ENCODE measurements at regions not wholly inside any gene's neighbourhood (a gene's known extent, or its start where the extent isn't known, plus 50 kb on each side); places are given as distances from the start of the nearest gene placed in this dataset.

DNA sequence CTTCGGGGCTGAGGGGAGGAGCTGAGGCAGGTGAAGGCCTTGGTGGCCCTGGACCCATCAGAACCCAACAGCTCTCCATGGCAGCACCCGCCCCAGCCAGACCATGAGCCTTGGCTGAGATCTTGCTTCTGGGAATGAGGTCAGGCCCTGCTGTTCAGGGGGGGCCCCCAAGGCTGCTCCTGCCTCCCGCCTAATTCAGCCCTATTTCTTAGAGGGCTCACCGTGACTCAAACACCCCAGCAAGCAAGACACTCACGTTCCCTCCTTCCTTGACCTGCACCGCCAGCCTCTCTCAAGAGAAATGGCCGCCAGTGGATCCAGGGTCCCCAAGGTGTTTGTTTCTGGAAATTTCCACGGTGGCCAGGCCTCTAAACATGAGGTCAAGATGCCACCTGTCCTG is 61.4 kb upstream of the PPP1R26 start:
- no peak overlapping the region for H2AFZ ChIP-seq (ENCODE audit: control insufficient read depth, low read length)
- H3K27me3 ChIP-seq (ENCODE audit: control insufficient read depth, extremely low read depth, insufficient read depth, low read length): no peaks in the 10 kb centered on the region
- no peak overlapping the region for H3K9ac ChIP-seq (ENCODE audit: control insufficient read depth, extremely low read depth, insufficient read depth, low read length)
- peaks cover 12% of the 10 kb centered on the region for H3K4me1 ChIP-seq (ENCODE audit: control insufficient read depth, extremely low read depth, insufficient read depth, low read length)
- no peaks in the 10 kb centered on the region for H3K36me3 ChIP-seq (ENCODE audit: control insufficient read depth in 2 of 2, extremely low read depth in 1 of 2, insufficient read depth in 2 of 2, low read length in 2 of 2)
- no peaks in the 10 kb centered on the region for H3K79me2 ChIP-seq (ENCODE audit: control insufficient read depth, insufficient read depth, low read length)
- no peak for FAIRE-seq
- dilution Hi-C loops (cut with MboI; ENCODE audit: extremely low pct_ligation_motif_present, low sequenced_read_pairs): loop anchor here (10.0 kb wide), 1 partner anchor 323 kb away; no protein-coding TSS in a partner anchor
- H3K4me2 ChIP-seq (ENCODE audit: control insufficient read depth, extremely low read depth, insufficient read depth, low read depth, low read length): no peak overlapping the region
- H3K9me1 ChIP-seq (ENCODE audit: control insufficient read depth, extremely low read depth, insufficient read depth, low read length): no peaks in the 10 kb centered on the region
- no peaks in the 10 kb centered on the region for H3K9me3 ChIP-seq (ENCODE audit: control insufficient read depth, low read depth, low read length)
- no peak for TF ChIP-seq EZH2 (IDR thresholded peaks at IDR 0.05; ENCODE audit: low read length)
- TF ChIP-seq, protein P1, sequence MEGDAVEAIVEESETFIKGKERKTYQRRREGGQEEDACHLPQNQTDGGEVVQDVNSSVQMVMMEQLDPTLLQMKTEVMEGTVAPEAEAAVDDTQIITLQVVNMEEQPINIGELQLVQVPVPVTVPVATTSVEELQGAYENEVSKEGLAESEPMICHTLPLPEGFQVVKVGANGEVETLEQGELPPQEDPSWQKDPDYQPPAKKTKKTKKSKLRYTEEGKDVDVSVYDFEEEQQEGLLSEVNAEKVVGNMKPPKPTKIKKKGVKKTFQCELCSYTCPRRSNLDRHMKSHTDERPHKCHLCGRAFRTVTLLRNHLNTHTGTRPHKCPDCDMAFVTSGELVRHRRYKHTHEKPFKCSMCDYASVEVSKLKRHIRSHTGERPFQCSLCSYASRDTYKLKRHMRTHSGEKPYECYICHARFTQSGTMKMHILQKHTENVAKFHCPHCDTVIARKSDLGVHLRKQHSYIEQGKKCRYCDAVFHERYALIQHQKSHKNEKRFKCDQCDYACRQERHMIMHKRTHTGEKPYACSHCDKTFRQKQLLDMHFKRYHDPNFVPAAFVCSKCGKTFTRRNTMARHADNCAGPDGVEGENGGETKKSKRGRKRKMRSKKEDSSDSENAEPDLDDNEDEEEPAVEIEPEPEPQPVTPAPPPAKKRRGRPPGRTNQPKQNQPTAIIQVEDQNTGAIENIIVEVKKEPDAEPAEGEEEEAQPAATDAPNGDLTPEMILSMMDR (optimal IDR thresholded peaks at IDR 0.05 in 1 of 3, IDR thresholded peaks at IDR 0.05 in 1 of 3, conservative IDR thresholded peaks at IDR 0.05 in 1 of 3; ENCODE audit: extremely low read depth in 1 of 3, insufficient read depth in 2 of 3, low read length in 3 of 3): no peak
- no peak overlapping the region for H3K27ac ChIP-seq (ENCODE audit: control insufficient read depth, insufficient read depth, low read length)
- no peak overlapping the region for H3K4me3 ChIP-seq (ENCODE audit: control insufficient read depth in 2 of 3, extremely low read depth in 1 of 3, insufficient read depth in 2 of 3, low read depth in 1 of 3, low read length in 3 of 3)
- DNase-seq (ENCODE audit: low read depth, low spot score): no peak
- H4K20me1 ChIP-seq (ENCODE audit: control insufficient read depth, extremely low read depth, insufficient read depth, low read length): no peaks in the 10 kb centered on the region

DNA sequence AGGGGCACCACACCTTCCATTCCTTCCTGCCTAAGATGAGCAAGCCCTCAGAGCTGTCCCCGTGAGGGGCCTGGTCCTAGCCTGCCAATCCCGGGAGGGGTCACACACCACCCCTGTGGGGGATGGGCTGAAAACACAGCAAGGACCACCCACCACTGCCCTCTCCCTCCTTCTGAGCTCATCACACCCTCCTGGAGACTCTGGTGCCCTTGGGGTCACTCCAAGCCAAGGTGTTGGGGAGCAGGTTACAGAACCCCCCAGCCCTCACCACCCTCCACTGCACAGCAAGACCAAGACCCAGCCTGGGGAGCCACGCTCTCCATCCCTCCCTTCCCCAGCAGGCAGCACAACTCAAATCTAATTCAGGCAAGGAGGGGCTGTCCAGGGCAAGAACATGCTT is 60.5 kb upstream of the PPP1R26 start:
- Histone ChIP-seq H3K9me3 (ENCODE audit: control insufficient read depth, low read depth, low read length) (no peaks in the 10 kb centered on the region), H3K9me1 (ENCODE audit: control insufficient read depth, extremely low read depth, insufficient read depth, low read length) (no peaks in the 10 kb centered on the region), H3K27ac (ENCODE audit: control insufficient read depth, insufficient read depth, low read length) (no peak overlapping the region), H3K4me2 (ENCODE audit: control insufficient read depth, extremely low read depth, insufficient read depth, low read depth, low read length) (no peak overlapping the region), H2AFZ (ENCODE audit: control insufficient read depth, low read length) (no peak overlapping the region), H3K79me2 (ENCODE audit: control insufficient read depth, insufficient read depth, low read length) (no peaks in the 10 kb centered on the region), H4K20me1 (ENCODE audit: control insufficient read depth, extremely low read depth, insufficient read depth, low read length) (no peaks in the 10 kb centered on the region), H3K36me3 (ENCODE audit: control insufficient read depth in 2 of 2, extremely low read depth in 1 of 2, insufficient read depth in 2 of 2, low read length in 2 of 2) (no peaks in the 10 kb centered on the region), H3K27me3 (ENCODE audit: control insufficient read depth, extremely low read depth, insufficient read depth, low read length) (no peaks in the 10 kb centered on the region), H3K4me1 (ENCODE audit: control insufficient read depth, extremely low read depth, insufficient read depth, low read length) (peaks cover 8% of the 10 kb centered on the region), H3K9ac (ENCODE audit: control insufficient read depth, extremely low read depth, insufficient read depth, low read length) (no peak overlapping the region), H3K4me3 (ENCODE audit: control insufficient read depth in 2 of 3, extremely low read depth in 1 of 3, insufficient read depth in 2 of 3, low read depth in 1 of 3, low read length in 3 of 3) (no peak overlapping the region)
- DNase-seq (ENCODE audit: low read depth, low spot score) (no peak), FAIRE-seq (no peak)
- dilution Hi-C loops (cut with MboI; ENCODE audit: extremely low pct_ligation_motif_present, low sequenced_read_pairs): loop anchor here (10.0 kb wide), 1 partner anchor 324 kb away; no protein-coding TSS in a partner anchor
- TF ChIP-seq, protein P1 (optimal IDR thresholded peaks at IDR 0.05 in 1 of 3, IDR thresholded peaks at IDR 0.05 in 1 of 3, conservative IDR thresholded peaks at IDR 0.05 in 1 of 3; ENCODE audit: extremely low read depth in 1 of 3, insufficient read depth in 2 of 3, low read length in 3 of 3): no peak
- no peak for TF ChIP-seq EZH2 (IDR thresholded peaks at IDR 0.05; ENCODE audit: low read length)

Measured in keratinocyte (primary cell).